Hepatocyte (in vitro differentiated cells): ENCODE measurements at regions not wholly inside any gene's neighbourhood (a gene's known extent, or its start where the extent isn't known, plus 50 kb on each side); places are given as distances from the start of the nearest gene placed in this dataset.

Experiments
- CTCF ChIP-seq: fragments of 200-600 bp; sonication (generic); IDR thresholded peaks from 2 replicates; pipeline ENCODE4 v1.5.1; 2016; ENCODE audit warnings: antibody characterized with exemption, mild to moderate bottlenecking; ENCODE audit not compliant: poor library complexity
- EZH2 ChIP-seq: fragments of 200-600 bp; sonication (generic); IDR thresholded peaks from 2 replicates; pipeline ENCODE4 v1.6.1; 2016; ENCODE audit warnings: antibody characterized with exemption, mild to moderate bottlenecking, borderline replicate concordance

DNA sequence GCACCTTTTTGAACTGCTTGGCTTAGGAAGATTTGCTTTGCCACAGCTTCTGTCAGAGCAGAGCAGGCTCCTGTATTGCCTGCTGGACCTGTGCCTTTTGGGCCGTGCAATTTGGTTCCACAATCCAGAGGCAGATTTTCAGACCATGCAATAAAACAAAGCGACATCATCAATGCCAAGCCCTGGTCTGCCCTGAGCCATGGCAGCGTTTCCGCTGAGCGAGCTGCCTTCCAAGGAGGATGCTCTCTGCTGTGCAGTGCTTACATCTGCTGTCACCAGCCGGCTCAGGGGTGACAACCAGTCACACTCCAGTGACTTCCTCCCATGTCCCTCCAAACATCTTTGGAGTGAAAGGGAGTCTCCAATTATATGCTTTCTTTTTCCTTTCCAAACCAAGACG lies 282.2 kb downstream of the CDH26 start:
- TF ChIP-seq CTCF (no peak), EZH2 (no peak)
